ENCODE measurements at regions not wholly inside any gene's neighbourhood (a gene's known extent, or its start where the extent isn't known, plus 50 kb on each side); places are given as distances from the start of the nearest gene placed in this dataset.

DNA sequence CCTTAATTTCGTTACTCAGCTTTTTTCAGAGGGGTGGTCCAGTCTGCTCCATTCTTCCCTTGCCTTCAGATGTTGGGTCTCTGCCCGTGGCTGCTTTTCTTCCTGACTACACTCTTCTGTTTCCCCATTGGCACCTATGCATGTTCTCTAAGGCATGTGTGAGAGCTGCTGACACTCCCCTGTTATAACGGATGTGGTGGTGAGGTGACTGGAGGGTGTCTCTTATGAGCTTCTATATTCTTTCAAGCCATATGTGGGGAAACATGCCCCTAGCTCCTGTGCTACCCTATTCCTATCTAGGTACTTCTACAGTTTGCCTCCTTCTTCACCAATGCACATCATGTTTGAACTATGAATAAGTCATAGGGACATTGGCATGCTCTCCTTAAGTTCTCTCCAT is 643.2 kb downstream of the RPL10L start:
- CTCF ChIA-PET, result no interaction called here
- POLR2A ChIA-PET, result no interaction called here
- DNase-seq (ENCODE audit: extremely low spot score), result no peak
- no peak for TF ChIP-seq TARDBP (IDR thresholded peaks at IDR 0.05)
- TF ChIP-seq FOXA1 (IDR thresholded peaks at IDR 0.05), result no peak
- TF ChIP-seq ARNT (IDR thresholded peaks at IDR 0.05), result no peak
- no peak for TF ChIP-seq SUZ12 (IDR thresholded peaks at IDR 0.05)
- TF ChIP-seq, protein P1, sequence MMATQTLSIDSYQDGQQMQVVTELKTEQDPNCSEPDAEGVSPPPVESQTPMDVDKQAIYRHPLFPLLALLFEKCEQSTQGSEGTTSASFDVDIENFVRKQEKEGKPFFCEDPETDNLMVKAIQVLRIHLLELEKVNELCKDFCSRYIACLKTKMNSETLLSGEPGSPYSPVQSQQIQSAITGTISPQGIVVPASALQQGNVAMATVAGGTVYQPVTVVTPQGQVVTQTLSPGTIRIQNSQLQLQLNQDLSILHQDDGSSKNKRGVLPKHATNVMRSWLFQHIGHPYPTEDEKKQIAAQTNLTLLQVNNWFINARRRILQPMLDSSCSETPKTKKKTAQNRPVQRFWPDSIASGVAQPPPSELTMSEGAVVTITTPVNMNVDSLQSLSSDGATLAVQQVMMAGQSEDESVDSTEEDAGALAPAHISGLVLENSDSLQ (IDR thresholded peaks at IDR 0.05), result no peak
- no peak for TF ChIP-seq ZNF384 (IDR thresholded peaks at IDR 0.05)
- no peak for TF ChIP-seq L3MBTL2 (conservative IDR thresholded peaks at IDR 0.05)
- TF ChIP-seq CTBP1 (IDR thresholded peaks at IDR 0.05; ENCODE audit: borderline replicate concordance), result no peak
- no peak for TF ChIP-seq HDGF (IDR thresholded peaks at IDR 0.05; ENCODE audit: borderline replicate concordance)
- TF ChIP-seq LEF1 (IDR thresholded peaks at IDR 0.05; ENCODE audit: borderline replicate concordance), result no peak

DNA sequence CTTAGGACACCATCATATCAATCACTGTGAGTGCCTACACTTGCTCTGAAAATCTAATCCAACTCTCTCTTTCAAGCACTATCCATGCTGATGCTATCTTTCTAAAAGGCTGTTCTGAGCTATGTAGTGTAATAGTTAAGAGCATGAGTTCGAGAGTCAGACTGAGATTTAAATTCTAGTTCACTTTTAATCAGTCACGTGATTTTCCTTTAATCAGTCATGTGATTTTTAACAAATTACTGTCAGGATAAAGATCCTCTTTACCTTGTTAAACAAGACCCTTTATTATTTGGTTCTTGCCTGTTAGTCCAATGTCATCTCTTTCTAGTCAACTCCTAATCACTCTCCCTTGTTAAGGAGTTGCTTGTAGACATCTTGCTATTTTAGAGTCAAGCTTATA is 653.0 kb downstream of the RPL10L start:
- ChIA-PET POLR2A (no interaction called here), CTCF (no interaction called here)
- TF ChIP-seq NFRKB (IDR thresholded peaks at IDR 0.05), result no peak
- no peak for TF ChIP-seq FOXA1 (IDR thresholded peaks at IDR 0.05)
- no peak for TF ChIP-seq CTBP1 (IDR thresholded peaks at IDR 0.05; ENCODE audit: borderline replicate concordance)
- TF ChIP-seq, protein P1 (IDR thresholded peaks at IDR 0.05), result no peak
- no peak for TF ChIP-seq SP1 (IDR thresholded peaks at IDR 0.05)
- no peak for TF ChIP-seq LEF1 (IDR thresholded peaks at IDR 0.05; ENCODE audit: borderline replicate concordance)
- no peak for TF ChIP-seq HDGF (IDR thresholded peaks at IDR 0.05; ENCODE audit: borderline replicate concordance)
- TF ChIP-seq ZNF384 (IDR thresholded peaks at IDR 0.05), result no peak
- no peak for TF ChIP-seq ELF4 (IDR thresholded peaks at IDR 0.05)
- TF ChIP-seq SUZ12 (IDR thresholded peaks at IDR 0.05), result no peak
- no peak for TF ChIP-seq ARNT (IDR thresholded peaks at IDR 0.05)
- no peak for TF ChIP-seq BHLHE40 (IDR thresholded peaks at IDR 0.05; ENCODE audit: borderline replicate concordance)
- TF ChIP-seq FOXK2 (IDR thresholded peaks at IDR 0.05), result no peak
- no peak for TF ChIP-seq L3MBTL2 (conservative IDR thresholded peaks at IDR 0.05)
- TF ChIP-seq FOXM1 (IDR thresholded peaks at IDR 0.05; ENCODE audit: borderline replicate concordance), result no peak
- TF ChIP-seq TARDBP (IDR thresholded peaks at IDR 0.05), result no peak
- DNase-seq (ENCODE audit: extremely low spot score), result no peak

GRCh38 chr14:45990252-45990651 is 661.3 kb downstream of the RPL10L start:
- DNase-seq (ENCODE audit: extremely low spot score), result peak; percentile 4
- ChIA-PET CTCF (no interaction called here), POLR2A (no interaction called here)
- no peak for TF ChIP-seq CTBP1 (IDR thresholded peaks at IDR 0.05; ENCODE audit: borderline replicate concordance)
- TF ChIP-seq BHLHE40 (IDR thresholded peaks at IDR 0.05; ENCODE audit: borderline replicate concordance), result no peak
- peak; percentile 9; the same call in 1 of the 2 replicates for TF ChIP-seq ZNF384 (IDR thresholded peaks at IDR 0.05)

DNA sequence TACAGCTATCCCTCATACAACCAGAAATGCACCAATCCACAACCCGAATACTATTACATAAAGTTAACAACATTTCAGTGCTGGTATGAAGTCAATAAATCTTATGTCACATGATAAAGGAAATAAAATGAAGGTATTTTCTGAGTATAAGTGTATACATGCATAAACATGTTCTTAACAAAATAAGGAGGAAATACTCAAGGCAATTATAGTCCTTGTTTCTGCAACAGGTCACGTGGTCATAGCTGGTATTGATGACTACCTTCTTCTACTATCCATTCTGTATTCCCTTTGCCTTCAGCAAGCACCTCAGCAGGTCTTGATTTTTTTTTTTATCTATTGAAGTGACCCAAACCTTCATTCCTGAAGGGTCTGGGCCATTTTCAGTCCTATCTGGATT is 675.6 kb downstream of the RPL10L start:
- TF ChIP-seq HDGF (IDR thresholded peaks at IDR 0.05; ENCODE audit: borderline replicate concordance), result no peak
- TF ChIP-seq ELF4 (IDR thresholded peaks at IDR 0.05), result no peak
- no peak for TF ChIP-seq FOXM1 (IDR thresholded peaks at IDR 0.05; ENCODE audit: borderline replicate concordance)
- TF ChIP-seq BHLHE40 (IDR thresholded peaks at IDR 0.05; ENCODE audit: borderline replicate concordance), result no peak
- no peak for TF ChIP-seq CTBP1 (IDR thresholded peaks at IDR 0.05; ENCODE audit: borderline replicate concordance)
- no peak for TF ChIP-seq ZNF384 (IDR thresholded peaks at IDR 0.05)
- TF ChIP-seq NFRKB (IDR thresholded peaks at IDR 0.05), result no peak
- no peak for TF ChIP-seq FOXK2 (IDR thresholded peaks at IDR 0.05)
- no peak for TF ChIP-seq SP1 (IDR thresholded peaks at IDR 0.05)
- no peak for TF ChIP-seq FOXA1 (IDR thresholded peaks at IDR 0.05)
- TF ChIP-seq TARDBP (IDR thresholded peaks at IDR 0.05), result no peak
- TF ChIP-seq, protein P1 (IDR thresholded peaks at IDR 0.05), result no peak
- TF ChIP-seq SUZ12 (IDR thresholded peaks at IDR 0.05), result no peak
- TF ChIP-seq ARNT (IDR thresholded peaks at IDR 0.05), result no peak
- no peak for TF ChIP-seq LEF1 (IDR thresholded peaks at IDR 0.05; ENCODE audit: borderline replicate concordance)
- TF ChIP-seq L3MBTL2 (conservative IDR thresholded peaks at IDR 0.05), result no peak
- no peak for DNase-seq (ENCODE audit: extremely low spot score)
- CTCF ChIA-PET, result no interaction called here
- POLR2A ChIA-PET, result no interaction called here

- CTCF ChIA-PET, result no interaction called here
- TF ChIP-seq SUZ12 (IDR thresholded peaks at IDR 0.05) (no peak), BHLHE40 (IDR thresholded peaks at IDR 0.05; ENCODE audit: borderline replicate concordance) (no peak), LEF1 (IDR thresholded peaks at IDR 0.05; ENCODE audit: borderline replicate concordance) (no peak), SP1 (IDR thresholded peaks at IDR 0.05) (no peak), L3MBTL2 (conservative IDR thresholded peaks at IDR 0.05) (no peak), TARDBP (IDR thresholded peaks at IDR 0.05) (no peak), FOXK2 (IDR thresholded peaks at IDR 0.05) (no peak), NFRKB (IDR thresholded peaks at IDR 0.05) (no peak), FOXM1 (IDR thresholded peaks at IDR 0.05; ENCODE audit: borderline replicate concordance) (no peak), FOXA1 (IDR thresholded peaks at IDR 0.05) (no peak), CTBP1 (IDR thresholded peaks at IDR 0.05; ENCODE audit: borderline replicate concordance) (no peak), HDGF (IDR thresholded peaks at IDR 0.05; ENCODE audit: borderline replicate concordance) (no peak), ZNF384 (IDR thresholded peaks at IDR 0.05) (no peak), ELF4 (IDR thresholded peaks at IDR 0.05) (no peak), ARNT (IDR thresholded peaks at IDR 0.05) (no peak)
- TF ChIP-seq, protein P1 (IDR thresholded peaks at IDR 0.05), result no peak
- POLR2A ChIA-PET, result no interaction called here
- DNase-seq (ENCODE audit: extremely low spot score), result no peak
Measured at GRCh38 chr14:45972416-45972815, 679.2 kb downstream of the RPL10L start.

DNA sequence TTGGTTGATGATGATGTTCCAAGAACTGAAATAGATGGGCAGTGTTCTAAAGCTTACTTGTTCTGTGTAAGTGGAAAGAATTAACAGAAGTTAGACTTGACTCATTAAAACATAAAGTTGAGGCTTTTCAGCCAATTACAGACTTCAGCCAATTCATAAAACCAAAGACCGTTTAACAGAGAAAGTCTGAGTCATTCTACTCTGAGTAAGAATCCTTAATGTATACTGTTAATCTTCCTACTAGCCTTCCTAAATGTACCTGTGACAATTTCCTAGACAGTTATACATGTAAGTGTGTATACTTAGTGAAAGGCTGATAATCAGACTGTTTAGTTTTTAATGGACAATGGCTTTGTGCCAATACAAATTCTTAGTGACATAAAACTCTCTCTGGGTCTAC is 681.0 kb downstream of the RPL10L start:
- POLR2A ChIA-PET, result no interaction called here

More for the DNA sequence above, 681.0 kb downstream of the RPL10L start:
- TF ChIP-seq LEF1 (IDR thresholded peaks at IDR 0.05; ENCODE audit: borderline replicate concordance) (no peak), HDGF (IDR thresholded peaks at IDR 0.05; ENCODE audit: borderline replicate concordance) (no peak), CTBP1 (IDR thresholded peaks at IDR 0.05; ENCODE audit: borderline replicate concordance) (no peak), NFRKB (IDR thresholded peaks at IDR 0.05) (no peak), TARDBP (IDR thresholded peaks at IDR 0.05) (no peak), BHLHE40 (IDR thresholded peaks at IDR 0.05; ENCODE audit: borderline replicate concordance) (no peak), SUZ12 (IDR thresholded peaks at IDR 0.05) (no peak), L3MBTL2 (conservative IDR thresholded peaks at IDR 0.05) (no peak), FOXM1 (IDR thresholded peaks at IDR 0.05; ENCODE audit: borderline replicate concordance) (no peak), ELF4 (IDR thresholded peaks at IDR 0.05) (no peak), SP1 (IDR thresholded peaks at IDR 0.05) (no peak), ZNF384 (IDR thresholded peaks at IDR 0.05) (no peak)
- no peak for DNase-seq (ENCODE audit: extremely low spot score)
- CTCF ChIA-PET, result no interaction called here

Data from HEK293T (cell line).